RWPE1 (cell line): ENCODE measurements at regions not wholly inside any gene's neighbourhood (a gene's known extent, or its start where the extent isn't known, plus 50 kb on each side); places are given as distances from the start of the nearest gene placed in this dataset.
"Not testable (repeated sequence)": the region's sequence is repeated elsewhere in the genome, so short reads cannot be mapped to it uniquely, and the experiment has no call there.

Experiments
- CTCF ChIA-PET: fragments of 350-600 bp; sonication (Branson Sonifier 250); formaldehyde crosslinking; extraction: SDS; loops from one replicate; lab custom pipeline; 2021; lab: Yijun Ruan, JAX
- POLR2A ChIA-PET: fragments of 400-600 bp; formaldehyde crosslinking; extraction: SDS; loops from one replicate; lab custom pipeline; 2020; ENCODE audit warnings: antibody characterized with exemption; ENCODE audit not compliant: low non-redundant PET; lab: Yijun Ruan, JAX
- DNase-seq: peaks from one replicate; pipeline ENCODE4 v3.0.0; 2012; ENCODE audit warnings: low spot score
- H3K27ac ChIP-seq: fragments of 450-650 bp; 2 replicates; pipeline ENCODE4 v1.5.1; 2017
- TF ChIP-seq, protein P1 (sequence below): fragments of 450-650 bp; conservative IDR thresholded peaks from 2 replicates; pipeline ENCODE4 v1.5.1; 2017; ENCODE audit warnings: low read depth, mild to moderate bottlenecking

DNA sequence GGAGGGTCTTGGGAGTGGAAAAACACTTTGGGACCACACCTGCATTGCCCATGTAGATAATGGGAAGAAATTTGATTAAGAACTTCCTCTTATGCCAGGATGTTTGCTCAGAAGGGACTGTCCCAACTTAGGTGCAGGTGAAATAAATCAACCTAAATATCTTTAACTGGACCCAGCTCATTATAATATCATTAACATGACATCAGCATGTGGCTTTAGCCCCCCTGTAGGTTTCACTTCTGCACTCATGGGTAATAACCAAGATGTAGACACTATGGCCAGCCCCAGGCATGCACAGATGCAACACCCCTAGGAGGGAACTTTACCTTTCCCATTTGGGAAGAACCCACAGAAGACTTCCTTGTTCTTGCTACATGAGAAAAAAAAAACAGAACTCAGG is 227.4 kb upstream of the ZNF804A start:
- ChIA-PET CTCF (no interaction called here), POLR2A (no interaction called here)
- no peak overlapping the region for H3K27ac ChIP-seq
- no peak for DNase-seq
- TF ChIP-seq, protein P1, sequence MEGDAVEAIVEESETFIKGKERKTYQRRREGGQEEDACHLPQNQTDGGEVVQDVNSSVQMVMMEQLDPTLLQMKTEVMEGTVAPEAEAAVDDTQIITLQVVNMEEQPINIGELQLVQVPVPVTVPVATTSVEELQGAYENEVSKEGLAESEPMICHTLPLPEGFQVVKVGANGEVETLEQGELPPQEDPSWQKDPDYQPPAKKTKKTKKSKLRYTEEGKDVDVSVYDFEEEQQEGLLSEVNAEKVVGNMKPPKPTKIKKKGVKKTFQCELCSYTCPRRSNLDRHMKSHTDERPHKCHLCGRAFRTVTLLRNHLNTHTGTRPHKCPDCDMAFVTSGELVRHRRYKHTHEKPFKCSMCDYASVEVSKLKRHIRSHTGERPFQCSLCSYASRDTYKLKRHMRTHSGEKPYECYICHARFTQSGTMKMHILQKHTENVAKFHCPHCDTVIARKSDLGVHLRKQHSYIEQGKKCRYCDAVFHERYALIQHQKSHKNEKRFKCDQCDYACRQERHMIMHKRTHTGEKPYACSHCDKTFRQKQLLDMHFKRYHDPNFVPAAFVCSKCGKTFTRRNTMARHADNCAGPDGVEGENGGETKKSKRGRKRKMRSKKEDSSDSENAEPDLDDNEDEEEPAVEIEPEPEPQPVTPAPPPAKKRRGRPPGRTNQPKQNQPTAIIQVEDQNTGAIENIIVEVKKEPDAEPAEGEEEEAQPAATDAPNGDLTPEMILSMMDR = no peak

DNA sequence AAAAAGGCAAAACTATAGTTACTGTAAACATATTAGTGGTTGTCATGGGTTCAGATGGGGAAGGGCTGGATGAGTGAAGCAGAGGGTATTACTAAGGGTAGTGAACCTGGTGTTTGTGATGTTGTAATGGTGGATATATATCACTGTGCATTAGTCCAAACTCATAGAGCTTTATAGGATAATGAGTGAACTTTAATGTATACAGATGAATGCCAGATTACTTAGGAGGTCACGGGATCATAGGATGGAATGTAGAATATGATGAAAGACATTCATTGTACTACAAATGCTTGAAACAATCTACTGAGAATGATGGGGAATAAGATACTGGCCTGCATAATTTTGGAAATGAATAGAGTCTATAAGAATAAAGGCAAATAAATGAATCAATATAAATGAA is 226.7 kb upstream of the ZNF804A start:
- TF ChIP-seq, protein P1 = no peak

DNA sequence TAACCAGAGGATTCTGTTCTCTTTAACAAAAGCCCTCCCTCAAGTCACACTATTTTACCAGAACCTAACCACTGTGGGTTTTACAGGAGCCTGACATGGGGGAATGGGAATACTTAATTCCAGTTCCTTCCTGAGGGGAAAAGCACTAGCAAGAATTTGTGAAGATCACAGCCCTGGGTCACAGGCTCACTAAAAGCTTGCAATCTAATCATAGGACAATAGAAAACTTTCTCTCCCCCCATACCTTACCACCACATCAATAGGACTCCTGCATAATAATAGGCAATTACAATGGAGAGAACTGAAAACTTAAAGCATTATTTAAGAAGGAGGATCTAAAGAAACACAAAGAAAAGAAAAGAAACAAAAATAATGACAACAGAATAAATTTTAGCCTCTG is 225.8 kb upstream of the ZNF804A start:
- ChIA-PET CTCF (no interaction called here), POLR2A (no interaction called here)
- DNase-seq = no peak
- TF ChIP-seq, protein P1 = no peak
- no peak overlapping the region for H3K27ac ChIP-seq

More for the DNA sequence above, 226.7 kb upstream of the ZNF804A start:
- POLR2A ChIA-PET = no interaction called here
- no peak for DNase-seq
- H3K27ac ChIP-seq = no peak overlapping the region
- CTCF ChIA-PET = no interaction called here

DNA sequence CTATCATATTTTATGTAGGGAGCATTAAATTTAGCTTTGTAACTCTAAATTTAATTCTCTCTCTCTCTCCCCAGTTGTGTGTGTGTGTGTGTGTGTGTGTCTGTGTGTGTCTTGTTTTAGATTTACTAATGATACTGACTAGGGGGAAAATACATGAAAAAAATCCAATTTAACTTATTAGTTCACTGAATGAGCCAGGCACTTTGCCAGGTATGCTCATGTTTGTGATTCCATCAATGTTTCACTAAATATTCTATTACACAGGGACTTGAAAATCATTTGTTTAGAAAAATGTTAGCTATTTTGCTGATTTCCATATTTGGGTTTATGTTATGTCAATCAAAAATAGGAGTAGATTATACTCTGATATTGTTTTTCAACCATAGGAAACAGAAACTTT is 203.7 kb upstream of the ZNF804A start:
- ChIA-PET CTCF (no interaction called here), POLR2A (no interaction called here)
- TF ChIP-seq, protein P1 = no peak
- no peak for DNase-seq
- H3K27ac ChIP-seq = no peak overlapping the region

DNA sequence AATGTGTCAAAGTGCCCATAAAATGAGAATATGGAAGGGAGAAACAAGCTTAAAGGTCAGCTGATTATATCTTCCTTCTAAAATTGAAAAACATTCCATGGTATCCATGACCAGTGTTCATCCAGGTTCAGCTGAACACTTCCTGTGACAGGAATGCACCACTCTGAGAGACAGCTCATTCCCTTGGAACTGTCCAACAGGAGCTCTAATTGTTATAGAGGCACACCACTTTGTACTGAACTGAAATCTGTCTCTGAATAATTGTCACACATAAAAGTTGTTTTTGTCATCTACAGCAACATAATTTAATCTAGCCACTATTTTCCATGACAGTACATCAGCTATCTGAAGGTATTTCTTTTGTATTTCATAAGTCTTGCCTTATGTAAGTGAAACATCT is 195.9 kb upstream of the ZNF804A start:
- TF ChIP-seq, protein P1 = no peak
- ChIA-PET POLR2A (no interaction called here), CTCF (no interaction called here)
- H3K27ac ChIP-seq = no peak overlapping the region
- no peak for DNase-seq

DNA sequence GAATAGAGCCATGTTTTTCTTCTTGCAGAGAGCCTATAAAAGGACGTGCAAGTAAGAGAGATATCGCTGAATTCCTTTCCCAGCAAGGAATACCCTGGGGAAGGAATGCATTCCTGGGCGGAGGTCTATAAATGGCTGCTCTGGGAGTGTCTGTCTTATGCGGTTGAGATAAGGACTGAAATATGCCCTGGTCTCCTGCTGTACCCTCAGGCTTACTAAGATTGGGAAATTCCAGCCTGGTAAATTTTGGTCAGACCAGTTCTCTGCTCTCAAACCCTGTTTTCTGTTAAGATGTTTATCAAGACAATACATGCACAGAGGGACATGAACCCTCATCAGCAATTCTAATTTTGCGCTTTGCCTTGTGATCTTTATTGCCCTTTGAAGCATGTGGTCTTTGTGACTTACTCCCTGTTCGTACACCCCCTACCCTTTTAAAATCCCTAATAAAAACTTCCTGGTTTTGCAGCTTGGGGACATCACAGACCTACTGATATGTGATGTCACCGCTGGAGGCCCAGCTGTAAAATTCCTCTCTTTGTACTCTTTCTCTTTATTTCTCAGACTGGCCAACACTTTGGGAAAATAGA is 191.2 kb upstream of the ZNF804A start:
- POLR2A ChIA-PET, CTCF ChIA-PET, H3K27ac ChIP-seq, DNase-seq: not testable (repeated sequence)

DNA sequence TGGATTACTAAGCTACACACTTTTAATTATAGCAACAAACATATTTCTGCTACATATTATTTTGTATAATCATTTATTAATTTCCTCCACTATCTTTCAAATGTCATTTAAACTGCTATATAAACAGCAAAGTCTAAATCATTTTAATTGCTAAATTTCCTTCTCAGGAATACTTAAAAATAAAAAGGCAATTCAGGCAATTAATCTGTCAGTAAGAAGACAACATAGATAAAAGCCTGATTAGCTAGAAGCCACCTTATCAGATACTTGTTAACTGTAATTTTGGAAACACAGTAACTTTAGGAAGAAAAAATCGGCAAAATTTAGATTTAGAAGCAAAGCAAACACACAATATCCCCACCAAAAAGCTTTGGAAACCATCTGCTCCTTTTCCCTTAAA is 188.2 kb upstream of the ZNF804A start:
- ChIA-PET POLR2A (no interaction called here), CTCF (no interaction called here)
- no peak overlapping the region for H3K27ac ChIP-seq
- DNase-seq = no peak
- TF ChIP-seq, protein P1 = no peak
